Heart right ventricle (tissue), 16 donors: ENCODE measurements at regions not wholly inside any gene's neighbourhood (a gene's known extent, or its start where the extent isn't known, plus 50 kb on each side); places are given as distances from the start of the nearest gene placed in this dataset.

ENCODE experiments used
- ATAC-seq, 8 donors: fragments of 200-7000 bp; cut with Tn5 transposase; one replicate each; pipeline ENCODE4 v1.9.1; 2020; ENCODE audit warnings: mild to moderate bottlenecking in 8 of 8, moderate library complexity in 8 of 8, moderate number of reproducible peaks in 1 of 8
- DNase-seq, 2 donors: peaks; one replicate each; pipeline ENCODE4 v3.0.0-alpha.2; 2020
- H3K27ac ChIP-seq, 10 donors: fragments of 200-600 bp; sonication (generic) in 2 of 10; one replicate each; pipeline versions ENCODE4 v1.5.0 to v1.8.0; 2020 to 2022; ENCODE audit warnings: mild to moderate bottlenecking in 3 of 10
- H3K27me3 ChIP-seq, 7 donors: fragments of 200-600 bp; one replicate each; pipeline ENCODE4 v1.8.0; 2021 to 2022; ENCODE audit warnings: mild to moderate bottlenecking in 2 of 7
- H3K36me3 ChIP-seq, 9 donors: fragments of 200-600 bp; sonication (generic) in 1 of 9; one replicate each; pipeline versions ENCODE4 v1.5.0 to v1.8.0; 2020 to 2022; ENCODE audit warnings: mild to moderate bottlenecking in 2 of 9
- H3K4me1 ChIP-seq, 9 donors: fragments of 200-600 bp; sonication (generic) in 1 of 9; one replicate each; pipeline versions ENCODE4 v1.5.0 to v1.8.0; 2020 to 2022; ENCODE audit warnings: mild to moderate bottlenecking in 4 of 9
- H3K4me3 ChIP-seq, 10 donors: fragments of 200-600 bp; sonication (generic) in 2 of 10; one replicate each; pipeline versions ENCODE4 v1.5.0 to v1.8.0; 2020 to 2022; ENCODE audit warnings: mild to moderate bottlenecking in 7 of 10, moderate library complexity in 2 of 10
- H3K9me3 ChIP-seq, 11 donors: fragments of 200-600 bp in 10 of 11; sonication (generic) in 2 of 11; one replicate each; pipeline versions ENCODE4 v1.5.0 to v1.8.0; 2013 to 2022; ENCODE audit warnings: mild to moderate bottlenecking in 2 of 11, control low read depth in 1 of 11, moderate library complexity in 1 of 11
- WGBS, 2 donors: extraction: QIAGEN DNeasy Blood & Tissue Kit; methylation state at CpG; one replicate each; pipeline ENCODE4 v1.1.7; 2013; ENCODE audit warnings: inconsistent platforms in 1 of 2; 5-methylcytosine and 5-hydroxymethylcytosine counted together
- intact Hi-C, 10 donors: fragments of 100-400 bp; cut with DNase I; formaldehyde crosslinking; loops; one replicate each; pipeline versions ENCODE4 v1.11.1 to v1.14.2; 2022
- TF ChIP-seq, protein P1 (sequence below), 9 donors: fragments of 200-600 bp; sonication (generic) in 2 of 9; IDR thresholded peaks; one replicate each; pipeline versions ENCODE4 v1.5.0 to v1.8.0; 2021 to 2022; ENCODE audit warnings: antibody characterized with exemption in 9 of 9, mild to moderate bottlenecking in 5 of 9, moderate library complexity in 1 of 9
- donor health status: Arrhythmogenic right ventricular cardiomyopathy.
- donor health status: ischemic (EF 13 %, LVEDD 7.1; RV severe dilation, severe dysfunction).
- donor health status: healthy with polysubstance abuse.
- donor health status: DM: no; HTN: yes; CAD: no.
- donor health status: DM: no; HTN: no; CAD: no.
- donor health status: ischemic (EF 25% LVEDD 6.9; RV normal size, moderate dysfunction).
- donor health status: ischemic (EF 25% LVEDD 5.7; RV mildly dilated, moderate dysfunction).
- donor health status: healthy.
- donor health status: DM: yes; HTN: yes; CAD: no.
- donor health status: Ischemic cardiomyopathy.
- donor health status: ischemic (EF 35%, LVEDD 5.7; RV mildly dilated, moderate dysfunction).
- donor health status: nonischemic (EF 11% LVEDD 7.7; RV severe dilation, severe dysfunction).
- donor health status: DM: yes; HTN: yes; CAD: no.
- donor health status: PGD.
- donor health status: ischemic (EF 29% LVEDD 5.4; RV normal size, mild dysfunction).
- donor health status: nonischemic (EF 23%, LVEDD 6.1; RV moderate dilation, normal function).

DNA sequence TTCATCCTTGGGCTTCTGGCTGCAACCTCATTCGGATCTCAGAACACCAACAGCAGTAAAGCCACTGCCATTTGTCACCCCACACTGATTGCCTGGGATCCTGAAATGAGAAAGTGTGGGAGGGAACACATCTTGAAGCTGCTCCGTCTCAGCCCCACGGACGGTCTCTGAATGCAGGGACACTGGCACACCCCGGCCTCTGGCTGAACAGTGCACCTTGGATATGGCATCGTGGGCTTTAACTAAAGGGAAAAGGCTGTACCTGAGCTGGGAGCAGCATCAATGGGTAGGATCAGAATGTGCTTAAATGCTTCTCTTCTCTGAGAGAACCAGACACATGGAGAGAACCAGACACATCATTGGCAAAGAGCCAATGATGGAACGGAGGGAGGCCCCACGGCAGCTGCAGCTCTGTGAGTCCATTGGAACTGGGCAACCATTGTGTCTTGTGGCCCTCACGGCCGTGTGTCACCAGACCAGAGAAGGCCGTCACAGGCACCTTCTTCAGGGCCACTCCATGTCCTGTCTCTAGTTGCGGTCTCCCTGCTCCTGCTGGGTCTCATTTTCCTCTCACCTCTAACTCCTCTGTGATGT is 193.4 kb upstream of the MYT1L start:
- intact Hi-C loops, result no loop called here
- 66% methylated on average over 12 of the region's 12 CpGs for WGBS, 2 donors
- Histone ChIP-seq H3K36me3 (no peaks in the 10 kb centered on the region), H3K4me3 (no peak overlapping the region), H3K4me1 (peaks cover 0 to 6% (median 0%) of the 10 kb centered on the region in 9 donors), H3K27me3 (peaks cover 0 to 7% (median 0%) of the 10 kb centered on the region in 7 donors), H3K9me3 (no peaks in the 10 kb centered on the region), H3K27ac (no peak overlapping the region)
- no peak for DNase-seq
- TF ChIP-seq, protein P1, sequence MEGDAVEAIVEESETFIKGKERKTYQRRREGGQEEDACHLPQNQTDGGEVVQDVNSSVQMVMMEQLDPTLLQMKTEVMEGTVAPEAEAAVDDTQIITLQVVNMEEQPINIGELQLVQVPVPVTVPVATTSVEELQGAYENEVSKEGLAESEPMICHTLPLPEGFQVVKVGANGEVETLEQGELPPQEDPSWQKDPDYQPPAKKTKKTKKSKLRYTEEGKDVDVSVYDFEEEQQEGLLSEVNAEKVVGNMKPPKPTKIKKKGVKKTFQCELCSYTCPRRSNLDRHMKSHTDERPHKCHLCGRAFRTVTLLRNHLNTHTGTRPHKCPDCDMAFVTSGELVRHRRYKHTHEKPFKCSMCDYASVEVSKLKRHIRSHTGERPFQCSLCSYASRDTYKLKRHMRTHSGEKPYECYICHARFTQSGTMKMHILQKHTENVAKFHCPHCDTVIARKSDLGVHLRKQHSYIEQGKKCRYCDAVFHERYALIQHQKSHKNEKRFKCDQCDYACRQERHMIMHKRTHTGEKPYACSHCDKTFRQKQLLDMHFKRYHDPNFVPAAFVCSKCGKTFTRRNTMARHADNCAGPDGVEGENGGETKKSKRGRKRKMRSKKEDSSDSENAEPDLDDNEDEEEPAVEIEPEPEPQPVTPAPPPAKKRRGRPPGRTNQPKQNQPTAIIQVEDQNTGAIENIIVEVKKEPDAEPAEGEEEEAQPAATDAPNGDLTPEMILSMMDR (IDR thresholded peaks at IDR 0.05), result no peak
- ATAC-seq, result no peak

DNA sequence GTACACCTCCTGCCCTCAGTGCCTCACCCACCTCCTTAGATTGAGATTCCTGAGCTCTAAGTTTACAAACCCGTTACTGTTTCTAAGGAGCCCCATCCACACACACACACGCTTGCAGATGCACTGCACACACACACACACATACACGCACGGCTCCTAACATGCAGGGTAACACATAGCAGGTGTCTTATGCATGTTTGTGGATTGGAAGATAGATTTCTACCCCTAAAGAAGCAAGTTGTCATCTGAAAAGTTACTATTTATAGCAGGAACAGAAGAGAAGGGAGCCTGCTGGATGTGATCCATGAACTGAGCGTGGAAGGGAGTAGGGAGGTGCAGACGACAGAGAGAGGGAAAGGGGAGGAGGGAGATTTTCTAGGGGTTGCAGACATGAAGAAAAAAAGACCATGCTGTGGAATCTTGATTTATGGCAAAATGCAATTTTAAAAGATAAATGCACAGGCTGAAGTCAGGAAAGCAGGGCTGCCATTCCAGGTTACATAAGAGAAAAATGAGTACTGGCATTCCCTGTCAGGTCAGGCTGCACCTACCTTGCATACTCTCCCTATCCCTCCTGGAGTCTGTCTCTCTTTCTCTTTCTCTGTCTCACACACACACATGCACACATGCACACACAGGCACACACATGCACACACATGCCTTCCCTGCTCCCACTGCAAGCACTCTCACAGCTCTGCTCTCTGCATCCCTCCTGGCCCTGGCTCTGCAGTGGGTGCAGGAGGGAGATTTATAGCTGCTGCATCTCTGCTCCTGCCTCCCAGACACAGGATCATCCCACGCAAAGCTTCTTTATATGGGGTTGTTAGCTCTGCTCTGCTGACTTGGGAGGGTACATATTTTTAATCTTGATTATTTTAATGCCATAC is 192.6 kb upstream of the MYT1L start:
- no peak overlapping the region for H3K4me3 ChIP-seq
- H3K4me1 ChIP-seq, result peaks cover 0 to 6% (median 0%) of the 10 kb centered on the region in 9 donors
- DNase-seq (no peak), ATAC-seq (peak in 2 of 8 donors; percentile 45 to 57)
- peaks cover 0 to 7% (median 0%) of the 10 kb centered on the region in 7 donors for H3K27me3 ChIP-seq
- TF ChIP-seq, protein P1 (IDR thresholded peaks at IDR 0.05), result no peak
- H3K27ac ChIP-seq, result no peak overlapping the region
- no peaks in the 10 kb centered on the region for H3K36me3 ChIP-seq
- no peaks in the 10 kb centered on the region for H3K9me3 ChIP-seq
- intact Hi-C loops, result no loop called here
- WGBS, 2 donors, result 34 to 40% methylated on average over 7 of the region's 7 CpGs

DNA sequence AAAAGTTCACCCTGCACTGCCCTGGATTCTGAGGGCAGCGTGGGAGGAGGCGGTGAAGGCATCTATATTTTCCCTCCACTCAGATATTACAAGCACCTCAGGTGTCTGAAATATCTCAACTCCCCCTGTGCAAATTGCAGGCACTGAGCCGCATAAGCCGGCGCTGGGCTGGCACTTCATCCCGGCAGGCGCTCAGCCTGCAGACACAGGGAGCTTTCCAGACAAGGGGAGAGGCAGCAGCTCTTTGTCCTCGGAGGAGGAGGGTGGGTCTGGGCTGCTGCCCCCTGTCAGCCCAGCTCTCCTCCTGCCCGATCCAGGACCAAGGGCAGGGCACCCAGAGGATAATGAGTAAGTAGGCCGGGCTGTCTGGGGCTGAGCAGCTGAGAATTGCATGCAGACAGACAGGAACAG is 189.3 kb upstream of the MYT1L start:
- Histone ChIP-seq H3K4me1 (peaks cover 0 to 6% (median 0%) of the 10 kb centered on the region in 9 donors), H3K27me3 (peaks cover 0 to 20% (median 0%) of the 10 kb centered on the region in 7 donors), H3K36me3 (no peaks in the 10 kb centered on the region), H3K4me3 (no peak overlapping the region), H3K9me3 (no peaks in the 10 kb centered on the region), H3K27ac (no peak overlapping the region)
- WGBS, 2 donors, result 34 to 39% methylated on average over 10 of the region's 10 CpGs
- intact Hi-C loops, result no loop called here
- TF ChIP-seq, protein P1 (IDR thresholded peaks at IDR 0.05), result no peak
- no peak for DNase-seq
- ATAC-seq, result no peak

DNA sequence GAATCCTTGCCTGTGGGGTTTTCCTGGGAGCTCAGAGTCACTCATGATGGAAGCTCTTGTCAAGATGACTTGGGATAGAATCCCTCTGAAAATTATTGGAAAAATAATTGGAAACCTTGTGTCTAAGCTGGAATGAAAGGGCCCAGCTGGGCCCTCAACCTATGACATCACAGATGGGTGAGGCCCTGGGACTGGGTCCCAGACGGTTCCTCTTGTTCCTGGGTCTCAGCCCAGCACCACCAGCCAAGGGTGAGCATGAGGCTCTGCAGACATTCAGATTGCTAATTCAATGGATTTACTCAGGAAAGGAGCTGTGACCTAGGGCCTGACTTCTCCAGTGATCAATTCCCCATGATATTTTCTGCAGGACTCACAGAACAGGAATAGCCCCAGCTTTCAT is 188.3 kb upstream of the MYT1L start:
- no peaks in the 10 kb centered on the region for H3K36me3 ChIP-seq
- 40 to 50% methylated on average over 1 of the region's 1 CpG for whole genome bisulfite sequencing, 2 donors
- H3K4me1 ChIP-seq, result peaks cover 0 to 6% (median 0%) of the 10 kb centered on the region in 9 donors
- no peaks in the 10 kb centered on the region for H3K9me3 ChIP-seq
- DNase-seq, result no peak
- TF ChIP-seq, protein P1 (IDR thresholded peaks at IDR 0.05), result no peak
- intact Hi-C loops, result no loop called here
- ATAC-seq, result no peak
- no peak overlapping the region for H3K27ac ChIP-seq
- no peak overlapping the region for H3K4me3 ChIP-seq
- H3K27me3 ChIP-seq, result peaks cover 0 to 20% (median 0%) of the 10 kb centered on the region in 7 donors
